ENCODE measurements at regions not wholly inside any gene's neighbourhood (a gene's known extent, or its start where the extent isn't known, plus 50 kb on each side); places are given as distances from the start of the nearest gene placed in this dataset.

DNA sequence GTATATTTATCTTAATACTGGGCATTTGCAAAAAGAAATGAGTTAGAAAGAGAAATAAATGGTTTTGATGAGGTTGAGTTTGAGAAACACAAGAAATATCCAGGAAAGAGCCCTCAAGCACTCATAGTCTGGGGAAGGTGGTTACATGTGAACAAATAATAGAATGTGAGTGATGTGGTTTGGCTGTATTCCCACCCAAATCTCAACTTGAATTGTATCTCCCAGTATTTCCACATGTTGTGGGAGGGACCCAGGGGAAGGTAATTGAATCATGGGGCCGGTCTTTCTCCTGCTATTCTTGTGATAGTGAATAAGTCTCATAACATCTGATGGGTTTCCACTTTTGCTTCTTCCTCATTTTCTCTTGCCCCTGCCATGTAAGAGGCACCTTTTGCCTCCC is 334.1 kb downstream of the COL12A1 start:
- Histone ChIP-seq H3K4me3 (ENCODE audit: control extremely low read depth in 1 of 5, extremely low read depth in 1 of 5, insufficient read depth in 1 of 5, low read depth in 2 of 5, low read length in 4 of 5) (no peak overlapping the region), H4K20me1 (ENCODE audit: control insufficient read depth, insufficient read depth, low read length, poor library complexity, severe bottlenecking) (no peaks in the 10 kb centered on the region), H3K27ac (ENCODE audit: low read length in 2 of 2) (no peak overlapping the region), H3K27me3 (replicated peaks in 1 of 4; ENCODE audit: control extremely low read depth in 1 of 4, control insufficient read depth in 3 of 4, insufficient read depth in 4 of 4, low read length in 3 of 4) (no peaks in the 10 kb centered on the region), H3K79me2 (ENCODE audit: control insufficient read depth, insufficient read depth, low read length) (no peaks in the 10 kb centered on the region), H3K36me3 (replicated peaks in 1 of 2; ENCODE audit: control extremely low read depth in 1 of 2, control insufficient read depth in 1 of 2, extremely low read depth in 1 of 2, insufficient read depth in 2 of 2, low read length in 1 of 2) (no peaks in the 10 kb centered on the region), H3K9me3 (ENCODE audit: control extremely low read depth in 1 of 3, control insufficient read depth in 2 of 3, insufficient read depth in 1 of 3, low read length in 2 of 3) (no peaks in the 10 kb centered on the region), H2AFZ (ENCODE audit: insufficient read depth, low read depth, low read length, poor library complexity, severe bottlenecking) (no peak overlapping the region), H3K9ac (ENCODE audit: low read length) (no peak overlapping the region), H3K4me1 (ENCODE audit: control insufficient read depth in 2 of 2, insufficient read depth in 2 of 2, low read length in 2 of 2) (no peaks in the 10 kb centered on the region), H3K4me2 (replicated peaks; ENCODE audit: low read depth, low read length, poor library complexity, severe bottlenecking) (no peak overlapping the region)
- Mint-ChIP-seq H3K27me3 (no peaks in the 10 kb centered on the region), H3K27ac (no peak overlapping the region), H3K4me3 (no peak overlapping the region), H3K9me3 (ENCODE audit: insufficient read depth) (peaks cover 5% of the 10 kb centered on the region), H3K4me1 (no peaks in the 10 kb centered on the region)
- no CpG with 5 or more reads among the region's 1 CpG for WGBS (ENCODE audit: insufficient coverage)
- DNase-seq = no peak
- POLR2A ChIA-PET = no interaction called here
- intact Hi-C loops (cut with micrococcal nuclease) = no loop called here
- CTCF ChIA-PET = no interaction called here
- no peak for ATAC-seq (ENCODE audit: low read depth)
- TF ChIP-seq EZH2 (IDR thresholded peaks at IDR 0.05; ENCODE audit: borderline replicate concordance, insufficient read depth, low read depth, low read length, poor library complexity, severe bottlenecking) = no peak
- TF ChIP-seq, protein P1, sequence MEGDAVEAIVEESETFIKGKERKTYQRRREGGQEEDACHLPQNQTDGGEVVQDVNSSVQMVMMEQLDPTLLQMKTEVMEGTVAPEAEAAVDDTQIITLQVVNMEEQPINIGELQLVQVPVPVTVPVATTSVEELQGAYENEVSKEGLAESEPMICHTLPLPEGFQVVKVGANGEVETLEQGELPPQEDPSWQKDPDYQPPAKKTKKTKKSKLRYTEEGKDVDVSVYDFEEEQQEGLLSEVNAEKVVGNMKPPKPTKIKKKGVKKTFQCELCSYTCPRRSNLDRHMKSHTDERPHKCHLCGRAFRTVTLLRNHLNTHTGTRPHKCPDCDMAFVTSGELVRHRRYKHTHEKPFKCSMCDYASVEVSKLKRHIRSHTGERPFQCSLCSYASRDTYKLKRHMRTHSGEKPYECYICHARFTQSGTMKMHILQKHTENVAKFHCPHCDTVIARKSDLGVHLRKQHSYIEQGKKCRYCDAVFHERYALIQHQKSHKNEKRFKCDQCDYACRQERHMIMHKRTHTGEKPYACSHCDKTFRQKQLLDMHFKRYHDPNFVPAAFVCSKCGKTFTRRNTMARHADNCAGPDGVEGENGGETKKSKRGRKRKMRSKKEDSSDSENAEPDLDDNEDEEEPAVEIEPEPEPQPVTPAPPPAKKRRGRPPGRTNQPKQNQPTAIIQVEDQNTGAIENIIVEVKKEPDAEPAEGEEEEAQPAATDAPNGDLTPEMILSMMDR (IDR thresholded peaks at IDR 0.05) = no peak

DNA sequence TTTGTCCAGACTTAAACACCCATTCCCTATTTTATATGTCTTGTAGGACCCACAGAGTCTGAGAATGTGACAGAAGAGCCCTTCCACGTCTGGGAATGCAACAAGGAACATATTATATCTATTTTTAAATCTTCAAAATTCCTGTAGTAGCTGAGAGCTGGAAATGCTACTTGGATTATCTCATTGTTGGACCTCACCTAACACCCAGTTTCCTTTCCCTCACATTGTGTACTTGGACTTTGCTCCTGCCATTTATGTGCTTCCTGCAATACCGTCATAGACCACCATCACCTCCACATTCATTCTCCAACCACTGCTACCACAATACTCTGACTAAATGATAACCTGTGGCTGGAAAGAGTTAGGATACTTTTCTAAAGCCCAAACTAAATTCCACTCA is 335.4 kb downstream of the COL12A1 start:
- Mint-ChIP-seq H3K4me1 (no peaks in the 10 kb centered on the region), H3K27me3 (no peaks in the 10 kb centered on the region), H3K4me3 (no peak overlapping the region), H3K9me3 (ENCODE audit: insufficient read depth) (peaks cover 5% of the 10 kb centered on the region), H3K27ac (no peak overlapping the region)
- ChIA-PET CTCF (no interaction called here), POLR2A (no interaction called here)
- no peaks in the 10 kb centered on the region for H3K9me3 ChIP-seq (ENCODE audit: control extremely low read depth in 1 of 3, control insufficient read depth in 2 of 3, insufficient read depth in 1 of 3, low read length in 2 of 3)
- no peak overlapping the region for H3K4me3 ChIP-seq (ENCODE audit: control extremely low read depth in 1 of 5, extremely low read depth in 1 of 5, insufficient read depth in 1 of 5, low read depth in 2 of 5, low read length in 4 of 5)
- H3K4me1 ChIP-seq (ENCODE audit: control insufficient read depth in 2 of 2, insufficient read depth in 2 of 2, low read length in 2 of 2) = no peaks in the 10 kb centered on the region
- no peak overlapping the region for H2AFZ ChIP-seq (ENCODE audit: insufficient read depth, low read depth, low read length, poor library complexity, severe bottlenecking)
- H3K9ac ChIP-seq (ENCODE audit: low read length) = no peak overlapping the region
- no CpG with 5 or more reads among the region's 2 CpGs for WGBS (ENCODE audit: insufficient coverage)
- intact Hi-C loops (cut with micrococcal nuclease) = no loop called here
- ATAC-seq (ENCODE audit: low read depth) (no peak), DNase-seq (no peak)
- H3K4me2 ChIP-seq (replicated peaks; ENCODE audit: low read depth, low read length, poor library complexity, severe bottlenecking) = no peak overlapping the region
- H3K79me2 ChIP-seq (ENCODE audit: control insufficient read depth, insufficient read depth, low read length) = no peaks in the 10 kb centered on the region
- H4K20me1 ChIP-seq (ENCODE audit: control insufficient read depth, insufficient read depth, low read length, poor library complexity, severe bottlenecking) = no peaks in the 10 kb centered on the region
- no peaks in the 10 kb centered on the region for H3K36me3 ChIP-seq (replicated peaks in 1 of 2; ENCODE audit: control extremely low read depth in 1 of 2, control insufficient read depth in 1 of 2, extremely low read depth in 1 of 2, insufficient read depth in 2 of 2, low read length in 1 of 2)
- H3K27me3 ChIP-seq (replicated peaks in 1 of 4; ENCODE audit: control extremely low read depth in 1 of 4, control insufficient read depth in 3 of 4, insufficient read depth in 4 of 4, low read length in 3 of 4) = no peaks in the 10 kb centered on the region
- TF ChIP-seq, protein P1 (IDR thresholded peaks at IDR 0.05) = no peak
- no peak for TF ChIP-seq EZH2 (IDR thresholded peaks at IDR 0.05; ENCODE audit: borderline replicate concordance, insufficient read depth, low read depth, low read length, poor library complexity, severe bottlenecking)
- no peak overlapping the region for H3K27ac ChIP-seq (ENCODE audit: low read length in 2 of 2)
